ENCODE measurements at regions not wholly inside any gene's neighbourhood (a gene's known extent, or its start where the extent isn't known, plus 50 kb on each side); places are given as distances from the start of the nearest gene placed in this dataset.
"Not testable (repeated sequence)": the region's sequence is repeated elsewhere in the genome, so short reads cannot be mapped to it uniquely, and the experiment has no call there.

- DNase-seq (ENCODE audit: low read depth) = no peak
Observed at GRCh38 chr3:164730815-164731360, 347.4 kb downstream of the SI start.

GRCh38 chr3:164723396-164723795 lies 354.9 kb downstream of the SI start:
- no peak for TF ChIP-seq CTCF (IDR thresholded peaks at IDR 0.05; ENCODE audit: low read depth, low read length, missing control alignments)
- H3K4me3 ChIP-seq (ENCODE audit: low read depth, low read length) = no peak overlapping the region
- DNase-seq (ENCODE audit: low read depth) = no peak

More at GRCh38 chr3:164730815-164731360, 347.4 kb downstream of the SI start:
- no peak for TF ChIP-seq CTCF (IDR thresholded peaks at IDR 0.05; ENCODE audit: low read depth, low read length, missing control alignments)
- no peak overlapping the region for H3K4me3 ChIP-seq (ENCODE audit: low read depth, low read length)

- DNase-seq (ENCODE audit: low read depth); H3K4me3 ChIP-seq (ENCODE audit: low read depth, low read length): not testable (repeated sequence)
Observed at GRCh38 chr3:164702808-164703207, 375.5 kb downstream of the SI start.

- DNase-seq (ENCODE audit: low read depth) = no peak
- no peak for TF ChIP-seq CTCF (IDR thresholded peaks at IDR 0.05; ENCODE audit: low read depth, low read length, missing control alignments)
- H3K4me3 ChIP-seq (ENCODE audit: low read depth, low read length) = no peak overlapping the region
Observed at GRCh38 chr3:164687902-164688301, 390.4 kb downstream of the SI start.

- no peak overlapping the region for H3K4me3 ChIP-seq (ENCODE audit: low read depth, low read length)
- DNase-seq (ENCODE audit: low read depth) = no peak
- TF ChIP-seq CTCF (IDR thresholded peaks at IDR 0.05; ENCODE audit: low read depth, low read length, missing control alignments) = no peak
Observed at GRCh38 chr3:164687211-164687610, 391.1 kb downstream of the SI start.

GRCh38 chr3:164683489-164683888 lies 394.8 kb downstream of the SI start:
- no peak overlapping the region for H3K4me3 ChIP-seq (ENCODE audit: low read depth, low read length)
- no peak for DNase-seq (ENCODE audit: low read depth)
- TF ChIP-seq CTCF (IDR thresholded peaks at IDR 0.05; ENCODE audit: low read depth, low read length, missing control alignments) = no peak

- no peak for DNase-seq (ENCODE audit: low read depth)
- no peak overlapping the region for H3K4me3 ChIP-seq (ENCODE audit: low read depth, low read length)
- TF ChIP-seq CTCF (IDR thresholded peaks at IDR 0.05; ENCODE audit: low read depth, low read length, missing control alignments) = no peak
Observed at GRCh38 chr3:164679245-164679644, 399.1 kb downstream of the SI start.

All from GM12864 (cell line).